Astrocyte (in vitro differentiated cells and primary cell): ENCODE measurements at regions not wholly inside any gene's neighbourhood (a gene's known extent, or its start where the extent isn't known, plus 50 kb on each side); places are given as distances from the start of the nearest gene placed in this dataset.

Source experiments
- DNase-seq: peaks from one replicate; pipeline ENCODE4 v3.0.0-alpha.2; 2010; ENCODE audit warnings: low read depth
- FAIRE-seq: peaks from 2 replicates; lab custom pipeline; 2011; peaks lifted over from hg19 to GRCh38; lab: Jason Lieb, UNC
- H2AFZ ChIP-seq: 2 replicates; pipeline ENCODE4 v1.6.0; 2012; ENCODE audit warnings: low read depth, low read length, inconsistent platforms
- H3K27ac ChIP-seq: 2 replicates; pipeline ENCODE4 v1.5.1; 2011; ENCODE audit warnings: low read depth, low read length, inconsistent platforms
- H3K27me3 ChIP-seq: 2 replicates; pipeline ENCODE4 v1.6.0; 2011; ENCODE audit warnings: low read length, inconsistent platforms; ENCODE audit not compliant: insufficient read depth
- H3K36me3 ChIP-seq: 2 replicates; pipeline ENCODE4 v1.5.1; 2011; ENCODE audit warnings: low read length, inconsistent platforms; ENCODE audit not compliant: insufficient read depth
- H3K4me1 ChIP-seq: 2 replicates; pipeline ENCODE4 v1.5.1; 2011; ENCODE audit warnings: low read length, inconsistent platforms; ENCODE audit not compliant: insufficient read depth
- H3K4me2 ChIP-seq: 2 replicates; pipeline ENCODE4 v1.6.0; 2012; ENCODE audit warnings: low read length, inconsistent platforms
- H3K4me3 ChIP-seq: 2 replicates; pipeline ENCODE4 v1.5.1; 2011; ENCODE audit warnings: low read depth, mild to moderate bottlenecking, low read length, inconsistent platforms; ENCODE audit not compliant: insufficient read depth
- H3K79me2 ChIP-seq: 2 replicates; pipeline ENCODE4 v1.6.0; 2012; ENCODE audit warnings: mild to moderate bottlenecking, low read length, inconsistent platforms; ENCODE audit not compliant: insufficient read depth
- H3K9ac ChIP-seq: 2 replicates; pipeline ENCODE4 v1.6.0; 2012; ENCODE audit warnings: mild to moderate bottlenecking, low read length, inconsistent platforms
- H3K9me3 ChIP-seq: 2 replicates; pipeline ENCODE4 v1.5.1; 2012; ENCODE audit warnings: low read depth, mild to moderate bottlenecking, low read length, inconsistent platforms; ENCODE audit not compliant: insufficient read depth
- H4K20me1 ChIP-seq: 2 replicates; pipeline ENCODE4 v1.6.0; 2012; ENCODE audit warnings: low read length, inconsistent platforms; ENCODE audit not compliant: insufficient read depth
- H3K27ac Mint-ChIP-seq: one replicate; pipeline ENCODE4 v1.8.0; 2021; ENCODE audit warnings: mild to moderate bottlenecking, mixed read lengths; ENCODE audit not compliant: unreplicated experiment
- H3K27me3 Mint-ChIP-seq: one replicate; pipeline ENCODE4 v1.8.0; 2021; ENCODE audit warnings: low read depth, mixed read lengths; ENCODE audit not compliant: unreplicated experiment
- H3K36me3 Mint-ChIP-seq: one replicate; pipeline ENCODE4 v1.8.0; 2021; ENCODE audit warnings: low read depth, mixed read lengths; ENCODE audit not compliant: unreplicated experiment
- H3K4me1 Mint-ChIP-seq: one replicate; pipeline ENCODE4 v1.8.0; 2021; ENCODE audit warnings: low read depth, mixed read lengths; ENCODE audit not compliant: unreplicated experiment
- H3K4me3 Mint-ChIP-seq: one replicate; pipeline ENCODE4 v1.8.0; 2021; ENCODE audit warnings: mild to moderate bottlenecking, moderate library complexity, mixed read lengths; ENCODE audit not compliant: unreplicated experiment
- H3K9me3 Mint-ChIP-seq: one replicate; pipeline ENCODE4 v1.8.0; 2021; ENCODE audit warnings: mild to moderate bottlenecking, mixed read lengths; ENCODE audit not compliant: unreplicated experiment
- EZH2 ChIP-seq: IDR thresholded peaks from 2 replicates; pipeline ENCODE4 v1.6.1; 2012; ENCODE audit warnings: mild to moderate bottlenecking, low read length, inconsistent platforms; ENCODE audit not compliant: insufficient read depth
- TF ChIP-seq, protein P1 (sequence below): IDR thresholded peaks from 2 replicates; pipeline ENCODE4 v1.5.1; 2011; ENCODE audit warnings: low read depth, mild to moderate bottlenecking, inconsistent platforms, low read length, moderate library complexity; ENCODE audit not compliant: insufficient read depth

DNA sequence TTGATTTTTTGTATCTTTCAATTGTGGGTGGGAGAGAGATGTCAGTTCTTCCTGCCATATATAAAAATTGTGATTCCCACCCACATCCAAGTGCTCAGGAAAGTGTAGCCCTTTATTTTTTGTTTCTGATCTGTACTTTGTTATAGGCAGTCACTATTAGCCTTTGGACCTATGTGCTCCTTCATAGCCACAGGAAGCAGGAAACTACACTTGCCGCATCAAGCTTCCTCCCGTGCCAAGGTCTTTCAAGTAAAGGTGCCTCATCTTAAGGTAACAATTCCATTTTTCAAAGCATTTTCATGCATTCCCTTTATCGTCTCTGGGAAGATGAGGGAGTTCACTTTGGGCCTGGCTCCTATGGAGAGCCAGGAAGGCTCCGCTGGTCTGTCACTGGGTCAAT, 339.0 kb downstream of the DIRAS2 start:
- Histone ChIP-seq H3K79me2 (no peaks in the 10 kb centered on the region), H2AFZ (no peak overlapping the region), H3K4me1 (peaks cover 5% of the 10 kb centered on the region), H3K4me2 (no peak overlapping the region), H3K27me3 (no peaks in the 10 kb centered on the region), H3K9me3 (no peaks in the 10 kb centered on the region), H3K27ac (no peak overlapping the region), H3K9ac (no peak overlapping the region), H3K36me3 (no peaks in the 10 kb centered on the region), H3K4me3 (no peak overlapping the region), H4K20me1 (no peaks in the 10 kb centered on the region)
- FAIRE-seq (no peak), DNase-seq (no peak)
- Mint-ChIP-seq H3K27ac (no peak overlapping the region), H3K36me3 (no peaks in the 10 kb centered on the region), H3K4me1 (peaks cover 20% of the 10 kb centered on the region), H3K27me3 (no peaks in the 10 kb centered on the region), H3K9me3 (no peaks in the 10 kb centered on the region), H3K4me3 (no peak overlapping the region)
- no peak for TF ChIP-seq EZH2
- TF ChIP-seq, protein P1, sequence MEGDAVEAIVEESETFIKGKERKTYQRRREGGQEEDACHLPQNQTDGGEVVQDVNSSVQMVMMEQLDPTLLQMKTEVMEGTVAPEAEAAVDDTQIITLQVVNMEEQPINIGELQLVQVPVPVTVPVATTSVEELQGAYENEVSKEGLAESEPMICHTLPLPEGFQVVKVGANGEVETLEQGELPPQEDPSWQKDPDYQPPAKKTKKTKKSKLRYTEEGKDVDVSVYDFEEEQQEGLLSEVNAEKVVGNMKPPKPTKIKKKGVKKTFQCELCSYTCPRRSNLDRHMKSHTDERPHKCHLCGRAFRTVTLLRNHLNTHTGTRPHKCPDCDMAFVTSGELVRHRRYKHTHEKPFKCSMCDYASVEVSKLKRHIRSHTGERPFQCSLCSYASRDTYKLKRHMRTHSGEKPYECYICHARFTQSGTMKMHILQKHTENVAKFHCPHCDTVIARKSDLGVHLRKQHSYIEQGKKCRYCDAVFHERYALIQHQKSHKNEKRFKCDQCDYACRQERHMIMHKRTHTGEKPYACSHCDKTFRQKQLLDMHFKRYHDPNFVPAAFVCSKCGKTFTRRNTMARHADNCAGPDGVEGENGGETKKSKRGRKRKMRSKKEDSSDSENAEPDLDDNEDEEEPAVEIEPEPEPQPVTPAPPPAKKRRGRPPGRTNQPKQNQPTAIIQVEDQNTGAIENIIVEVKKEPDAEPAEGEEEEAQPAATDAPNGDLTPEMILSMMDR, result no peak

DNA sequence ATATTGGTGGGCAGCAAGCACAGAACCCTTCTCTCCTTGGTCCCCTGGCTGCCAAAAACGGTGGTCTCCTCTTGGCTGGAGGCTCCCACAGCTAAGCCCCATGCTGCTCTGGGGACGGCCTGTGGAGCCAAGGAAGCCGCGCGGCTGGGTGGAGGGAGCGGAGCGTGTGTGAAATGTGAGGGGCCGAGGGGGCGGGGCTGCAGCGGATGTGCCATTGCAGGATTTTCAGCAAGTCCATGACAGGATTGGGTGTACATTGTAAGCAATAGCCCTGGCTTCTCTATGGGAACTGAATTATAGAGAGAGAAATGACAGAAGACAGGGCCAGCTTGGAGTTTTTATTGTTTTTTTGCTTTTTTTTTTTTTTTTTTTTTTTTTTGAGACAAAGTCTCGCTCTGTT, 336.5 kb downstream of the DIRAS2 start:
- Histone ChIP-seq H3K27me3 (no peaks in the 10 kb centered on the region), H2AFZ (no peak overlapping the region), H3K4me1 (no peaks in the 10 kb centered on the region), H3K36me3 (no peaks in the 10 kb centered on the region), H3K4me3 (no peak overlapping the region), H3K9ac (no peak overlapping the region), H3K79me2 (no peaks in the 10 kb centered on the region), H3K4me2 (no peak overlapping the region), H3K9me3 (no peaks in the 10 kb centered on the region), H3K27ac (no peak overlapping the region), H4K20me1 (no peaks in the 10 kb centered on the region)
- Mint-ChIP-seq H3K4me1 (peaks cover 9% of the 10 kb centered on the region), H3K9me3 (no peaks in the 10 kb centered on the region), H3K27me3 (peaks cover 3% of the 10 kb centered on the region), H3K4me3 (no peak overlapping the region), H3K27ac (no peak overlapping the region), H3K36me3 (no peaks in the 10 kb centered on the region)
- TF ChIP-seq, protein P1, result no peak
- TF ChIP-seq EZH2, result no peak
- DNase-seq (no peak), FAIRE-seq (no peak)

DNA sequence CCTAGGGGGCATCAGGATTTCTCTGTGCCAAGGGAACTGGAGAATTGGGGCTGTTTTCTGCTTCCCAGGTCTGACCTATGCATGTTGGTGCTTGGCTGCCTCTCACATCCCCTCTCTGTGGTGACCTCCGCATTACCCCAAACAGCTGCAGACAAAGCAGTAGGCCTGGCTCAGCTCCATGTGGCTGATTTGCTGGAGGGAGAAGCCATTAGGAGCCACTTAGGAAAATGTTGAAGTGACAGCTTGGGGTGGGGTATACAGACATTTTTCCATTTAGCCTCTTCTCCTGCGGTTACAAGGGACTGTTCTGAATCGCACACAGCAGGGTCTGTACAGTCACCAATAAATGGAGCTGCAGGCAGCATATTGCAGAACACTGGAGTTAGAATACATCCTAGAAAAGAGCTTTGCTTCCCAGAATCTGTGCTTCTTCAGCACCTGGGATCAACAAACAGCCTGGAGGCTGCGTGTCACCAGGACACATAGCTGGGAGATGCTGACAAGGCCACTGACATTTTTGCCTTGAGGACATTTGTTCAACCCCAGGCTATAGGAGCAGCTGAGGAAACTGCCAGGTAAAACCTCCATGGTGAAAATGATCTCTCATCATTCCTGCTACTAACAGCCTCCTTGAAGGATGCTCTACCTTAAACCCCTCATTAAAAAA, 335.3 kb downstream of the DIRAS2 start:
- H3K4me1 Mint-ChIP-seq, result peaks cover 1% of the 10 kb centered on the region
- Histone ChIP-seq H3K4me3 (no peak overlapping the region), H3K79me2 (no peaks in the 10 kb centered on the region), H3K4me1 (no peaks in the 10 kb centered on the region), H3K9me3 (no peaks in the 10 kb centered on the region), H4K20me1 (no peaks in the 10 kb centered on the region), H3K9ac (no peak overlapping the region), H3K36me3 (no peaks in the 10 kb centered on the region), H3K27ac (no peak overlapping the region), H3K27me3 (no peaks in the 10 kb centered on the region), H3K4me2 (no peak overlapping the region), H2AFZ (no peak overlapping the region)
- H3K4me3 Mint-ChIP-seq, result no peak overlapping the region
- TF ChIP-seq EZH2, result no peak
- TF ChIP-seq, protein P1, result no peak
- no peaks in the 10 kb centered on the region for H3K9me3 Mint-ChIP-seq
- peaks cover 3% of the 10 kb centered on the region for H3K27me3 Mint-ChIP-seq
- peak; percentile 16 for DNase-seq
- H3K27ac Mint-ChIP-seq, result no peak overlapping the region
- no peak for FAIRE-seq
- no peaks in the 10 kb centered on the region for H3K36me3 Mint-ChIP-seq
